T-helper 2 cell treated with Interferon-gamma antibody and Interleukin-4, amounts not matched to agents 100 ng/mL and 5 ng/mL, for 36 hours (primary cell): ENCODE measurements at regions not wholly inside any gene's neighbourhood (a gene's known extent, or its start where the extent isn't known, plus 50 kb on each side); places are given as distances from the start of the nearest gene placed in this dataset.

ENCODE experiments used
- intact Hi-C: fragments of 100-400 bp; cut with micrococcal nuclease; formaldehyde crosslinking; loops from one replicate; pipeline ENCODE4 v1.15.1; 2023

DNA sequence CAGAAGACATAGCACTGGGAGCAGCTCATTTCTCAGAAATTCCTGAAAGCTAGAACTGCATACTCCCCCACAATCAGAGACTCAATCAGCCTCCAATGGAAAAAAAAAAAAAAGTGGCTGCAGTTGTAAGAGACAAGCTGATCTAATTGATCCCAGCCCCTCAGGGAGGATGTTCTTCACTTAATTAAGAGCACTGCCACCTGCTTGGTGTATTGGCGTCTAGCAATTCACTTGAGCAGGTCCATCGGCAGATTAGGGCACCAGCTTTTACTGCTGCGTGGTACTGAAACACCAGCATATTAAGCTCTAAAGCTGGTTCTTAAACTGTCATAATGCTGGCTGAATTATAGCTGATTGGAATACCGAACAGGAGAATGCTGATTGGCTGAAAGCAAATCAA, 1890.1 kb upstream of the WWC1 start:
- intact Hi-C loops: no loop called here

DNA sequence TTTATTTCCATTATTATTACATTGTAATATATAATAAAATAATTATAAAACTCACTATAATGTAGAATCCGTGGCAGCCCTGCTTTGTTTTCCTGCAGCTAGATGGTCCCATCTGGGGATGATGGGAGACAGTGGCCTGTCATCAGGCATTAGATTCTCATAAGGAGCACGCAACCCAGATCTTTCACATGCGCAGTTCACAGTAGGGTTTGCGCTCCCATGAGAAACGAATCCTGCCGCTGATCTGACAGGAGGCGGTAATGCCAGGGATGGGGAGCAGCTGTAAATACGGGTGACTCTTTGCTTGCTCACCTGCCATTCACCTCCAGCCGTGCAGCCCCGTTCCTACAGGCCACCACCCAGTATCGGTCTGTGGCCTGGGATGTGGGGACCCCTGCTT, 1879.3 kb upstream of the WWC1 start:
- intact Hi-C loops: no loop called here

GRCh38 chr5:166427211-166427610, 1864.2 kb upstream of the WWC1 start:
- intact Hi-C loops: no loop called here

GRCh38 chr5:166428264-166428803, 1863.1 kb upstream of the WWC1 start:
- intact Hi-C loops: no loop called here

DNA sequence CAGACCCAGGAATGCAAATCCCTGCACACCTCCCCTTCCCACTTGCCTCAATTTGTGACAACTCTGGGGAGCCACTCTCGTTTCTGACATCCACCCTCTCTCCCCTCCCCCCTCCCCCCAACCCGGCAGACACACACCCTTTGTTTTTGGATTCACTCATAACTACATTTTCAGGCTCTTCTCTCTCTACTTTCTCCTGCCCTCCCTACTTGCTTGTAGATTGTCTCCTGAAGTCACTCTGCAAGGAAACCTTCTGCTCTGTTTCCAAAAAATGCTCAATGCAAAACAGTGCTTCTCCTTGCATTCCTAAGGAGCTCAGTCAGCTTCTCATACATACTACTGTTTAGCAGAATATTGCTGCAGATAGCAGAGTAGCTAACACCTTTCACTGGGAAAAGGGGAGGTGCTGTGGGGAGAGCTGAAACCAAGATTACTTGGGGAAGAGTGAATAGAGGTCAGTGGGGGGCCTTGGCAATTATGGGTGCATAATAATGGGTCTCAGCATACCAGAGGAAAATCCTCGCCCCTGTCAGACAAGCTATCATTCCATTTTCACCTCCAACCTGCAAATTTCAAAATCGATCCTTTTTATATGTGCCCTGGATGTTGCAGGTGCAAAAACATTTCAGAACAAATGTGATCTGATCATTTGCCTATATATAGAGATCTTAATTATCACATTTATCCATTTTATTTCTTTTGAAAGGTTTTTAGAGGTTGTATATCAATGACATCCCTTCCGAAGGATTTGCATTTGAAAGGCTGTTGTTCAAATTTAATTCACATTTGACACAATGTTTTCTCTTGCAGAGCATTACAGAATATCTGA, 1860.7 kb upstream of the WWC1 start:
- intact Hi-C loops: no loop called here

DNA sequence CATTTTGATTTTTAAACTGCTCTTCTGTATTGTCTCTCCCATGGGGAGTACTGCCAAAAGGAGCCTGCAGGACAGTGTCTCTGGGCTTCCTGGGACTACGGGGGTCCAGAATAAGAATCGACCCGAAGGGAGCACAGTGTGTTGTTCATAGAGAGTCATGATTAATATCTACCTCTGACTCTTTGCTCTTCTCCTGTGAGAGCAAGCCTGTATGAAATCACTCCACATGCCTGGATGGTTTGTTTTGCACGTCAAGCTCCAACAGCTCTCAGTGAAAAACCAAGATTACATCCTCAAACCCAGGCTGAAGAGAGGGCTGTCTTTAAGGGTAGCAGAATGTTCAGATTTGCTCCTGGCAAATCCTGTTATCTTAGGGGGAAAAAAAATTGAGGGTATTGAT, 1860.0 kb upstream of the WWC1 start:
- intact Hi-C loops: no loop called here

GRCh38 chr5:166433679-166434078, 1857.8 kb upstream of the WWC1 start:
- intact Hi-C loops: no loop called here

GRCh38 chr5:166436872-166437271, 1854.6 kb upstream of the WWC1 start:
- intact Hi-C loops: no loop called here

DNA sequence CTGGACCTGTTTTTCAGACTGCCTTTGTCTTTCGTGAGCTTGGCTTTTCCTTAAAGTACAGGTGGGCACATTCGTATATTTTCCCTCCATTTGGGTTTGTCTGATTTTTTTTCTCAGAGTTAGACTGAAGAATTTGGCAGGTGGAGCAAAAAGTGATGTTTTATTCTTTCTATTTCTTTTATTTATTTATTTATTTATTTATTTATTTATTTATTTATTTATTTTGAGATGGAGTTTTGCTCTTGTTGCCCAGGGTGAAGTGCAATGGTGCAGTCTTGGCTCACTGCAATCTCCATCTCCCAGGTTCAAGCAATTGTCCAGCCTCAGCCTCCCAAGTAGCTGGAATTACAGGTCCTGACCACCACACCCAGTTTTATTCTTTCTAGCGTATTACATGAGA, 1805.1 kb upstream of the WWC1 start:
- intact Hi-C loops: no loop called here

GRCh38 chr5:166488560-166488959, 1802.9 kb upstream of the WWC1 start:
- intact Hi-C loops: no loop called here

DNA sequence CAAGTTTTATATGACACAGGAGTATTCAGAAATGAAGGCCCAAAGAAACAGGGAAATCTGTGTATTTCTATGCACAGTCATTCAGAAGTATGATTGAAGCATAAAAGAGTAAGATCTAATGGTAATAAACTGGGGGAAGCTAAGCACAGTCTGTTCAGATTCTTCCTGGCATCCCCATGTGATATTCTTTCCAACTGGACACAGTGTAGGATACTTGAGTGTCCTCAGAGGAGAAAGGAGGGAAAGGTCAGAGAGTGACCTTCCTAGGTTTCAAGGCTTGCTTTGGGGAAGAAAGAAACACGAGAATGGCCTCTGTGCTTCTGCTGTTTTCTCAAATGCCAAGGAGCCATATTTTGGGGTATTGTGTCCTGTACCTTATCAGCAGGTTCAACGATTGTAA, 1798.4 kb upstream of the WWC1 start:
- intact Hi-C loops: no loop called here

DNA sequence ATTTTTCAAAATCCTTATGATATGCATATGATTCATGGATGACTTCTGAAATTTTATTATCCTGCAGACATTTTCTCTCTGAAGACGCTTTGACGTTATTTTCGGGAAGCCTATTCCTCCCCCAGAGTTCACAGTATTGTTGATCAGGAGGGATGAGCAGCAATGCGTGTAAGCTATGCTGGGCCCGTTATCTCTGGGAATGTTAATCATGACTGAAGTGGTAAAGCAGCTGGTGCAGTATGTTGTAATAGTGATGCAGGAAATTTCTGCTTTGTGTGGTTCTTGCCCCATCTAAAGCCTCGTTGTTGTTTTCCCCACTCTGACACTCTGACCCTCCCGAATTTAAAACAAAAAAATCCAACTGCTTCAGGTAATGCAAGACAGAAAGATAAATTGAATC, 1797.8 kb upstream of the WWC1 start:
- intact Hi-C loops: no loop called here

GRCh38 chr5:166497496-166498104, 1793.8 kb upstream of the WWC1 start:
- intact Hi-C loops: no loop called here

GRCh38 chr5:166499447-166500240, 1791.8 kb upstream of the WWC1 start:
- intact Hi-C loops: no loop called here

DNA sequence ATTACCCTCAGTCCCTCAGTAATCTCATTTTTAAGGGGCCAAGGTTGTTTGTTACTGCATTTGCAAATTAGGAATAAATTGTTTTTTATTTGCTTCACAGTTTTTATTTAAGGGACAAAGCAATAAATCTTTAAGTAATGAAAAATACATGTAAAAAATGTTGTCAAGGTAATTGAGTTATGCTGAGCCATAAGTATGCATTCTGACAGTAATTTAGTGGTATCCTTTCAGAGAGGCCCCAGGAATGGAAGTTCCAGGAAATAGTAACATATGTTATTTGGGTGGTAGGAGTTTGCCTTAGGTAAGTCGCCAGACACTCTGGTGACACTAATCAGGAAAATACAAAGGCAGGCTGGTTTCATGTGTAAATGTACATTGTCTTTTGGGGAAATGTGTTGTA, 1787.9 kb upstream of the WWC1 start:
- intact Hi-C loops: no loop called here

DNA sequence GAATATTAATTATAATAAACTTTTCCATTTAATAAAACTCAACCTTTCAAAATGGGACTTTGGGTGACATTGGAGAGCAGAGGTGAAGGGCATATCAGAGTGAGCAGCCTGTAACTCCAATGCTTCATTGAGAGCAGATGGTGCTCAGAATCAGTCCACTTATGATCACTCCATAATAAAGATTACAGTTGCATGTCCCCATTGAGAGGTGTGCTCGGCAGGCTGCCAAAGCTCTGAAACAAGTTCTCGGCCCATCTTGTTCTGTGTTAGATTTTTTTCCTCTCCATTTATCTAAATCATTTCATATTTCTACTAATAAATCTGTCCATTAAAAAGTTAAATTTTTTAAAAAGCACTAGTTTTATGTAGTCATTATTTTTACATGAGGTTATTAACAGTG, 1786.4 kb upstream of the WWC1 start:
- intact Hi-C loops: no loop called here

DNA sequence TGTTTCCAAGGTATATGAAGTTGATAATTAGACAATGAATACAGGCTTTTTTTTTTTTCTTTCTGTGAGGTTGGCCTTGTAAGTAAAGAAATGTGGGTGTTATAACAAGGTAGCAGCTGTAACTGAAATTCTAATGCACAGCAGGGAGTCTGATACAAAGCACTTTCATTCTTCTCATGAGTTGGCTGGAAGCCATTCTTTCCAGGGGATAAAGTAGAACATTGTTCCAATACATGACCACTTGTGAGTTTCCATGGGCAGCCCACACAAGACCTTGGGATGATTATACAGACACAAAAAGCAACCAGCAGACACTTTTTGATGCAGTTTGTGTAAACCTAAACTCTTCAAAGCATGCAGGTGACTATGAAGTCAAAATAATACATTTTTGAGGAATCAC, 1785.9 kb upstream of the WWC1 start:
- intact Hi-C loops: no loop called here

- intact Hi-C loops: no loop called here
Observed at GRCh38 chr5:166507810-166508425, 1783.5 kb upstream of the WWC1 start.

- intact Hi-C loops: no loop called here
Observed at GRCh38 chr5:166509085-166509484, 1782.4 kb upstream of the WWC1 start.

GRCh38 chr5:166517976-166518375, 1773.5 kb upstream of the WWC1 start:
- intact Hi-C loops: no loop called here

DNA sequence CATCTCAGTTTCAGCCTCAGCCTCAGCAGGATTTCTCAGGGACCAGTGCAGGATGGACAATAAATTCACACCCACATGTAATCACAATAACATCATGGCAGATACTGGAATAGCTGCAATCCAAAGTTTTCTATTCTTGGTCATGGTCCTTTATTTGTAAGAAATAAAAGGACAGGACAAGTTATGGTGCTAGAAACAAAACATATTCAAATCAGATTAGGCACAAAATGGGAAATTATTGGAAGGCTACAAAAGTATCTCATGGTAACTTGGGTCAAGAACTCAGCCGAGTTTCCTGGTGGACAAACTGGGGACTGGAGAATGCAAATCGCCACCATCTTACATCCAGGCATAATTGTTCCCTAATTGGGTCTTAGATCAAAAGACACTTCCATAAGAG, 1768.2 kb upstream of the WWC1 start:
- intact Hi-C loops: no loop called here

GRCh38 chr5:166529200-166529599, 1762.2 kb upstream of the WWC1 start:
- intact Hi-C loops: no loop called here
